Panc1 (cell line): ENCODE measurements at regions not wholly inside any gene's neighbourhood (a gene's known extent, or its start where the extent isn't known, plus 50 kb on each side); places are given as distances from the start of the nearest gene placed in this dataset.

Source experiments
- ATAC-seq: fragments of 200-7000 bp; cut with Tn5 transposase; 2 replicates; pipeline ENCODE4 v1.9.1; 2020; ENCODE audit warnings: mild to moderate bottlenecking, moderate library complexity
- BruUV-seq: library from RNA; stranded (reverse); fragments of 400-500 nt; replicated peaks from 2 replicates; lab custom pipeline; 2021; lab: Mats Ljungman, UMichigan
- CTCF ChIA-PET: fragments of 300-600 bp; sonication (Branson Sonifier 250); formaldehyde crosslinking; loops from one replicate; lab custom pipeline; 2022; ENCODE audit warnings: antibody characterized with exemption; lab: Charles Lee
- POLR2A ChIA-PET: fragments of 300-600 bp; sonication (Branson Sonifier 250); formaldehyde crosslinking; loops from one replicate; lab custom pipeline; 2022; ENCODE audit warnings: antibody characterized with exemption; lab: Charles Lee
- DNase-seq: peaks from one replicate; pipeline ENCODE4 v3.0.0-alpha.2; 2010; ENCODE audit warnings: low read depth, low spot score
- H3K27ac ChIP-seq: 2 replicates; pipeline ENCODE4 v1.5.1; 2011; ENCODE audit warnings: mild to moderate bottlenecking, low read length, inconsistent platforms
- H3K27me3 ChIP-seq: fragments of 200-500 bp; sonication (Bioruptor generic); 2 replicates; pipeline ENCODE4 v1.6.0; 2014; ENCODE audit warnings: low read length, inconsistent platforms; ENCODE audit not compliant: control insufficient read depth, insufficient read depth
- H3K36me3 ChIP-seq: fragments of 200-500 bp; sonication (Bioruptor generic); 2 replicates; pipeline ENCODE4 v1.5.1; 2014; ENCODE audit warnings: inconsistent platforms, mild to moderate bottlenecking, low read length, moderate library complexity; ENCODE audit not compliant: control insufficient read depth, insufficient read depth
- H3K4me1 ChIP-seq: 2 replicates; pipeline ENCODE4 v1.5.1; 2011; ENCODE audit warnings: inconsistent platforms, mild to moderate bottlenecking, low read length, moderate library complexity; ENCODE audit not compliant: control insufficient read depth, insufficient read depth
- H3K4me3 ChIP-seq, 2 experiments: 2 replicates each; pipeline ENCODE4 v1.5.1; 2011 to 2012; ENCODE audit warnings: low read depth in 2 of 2, low read length in 2 of 2, mild to moderate bottlenecking in 2 of 2, inconsistent platforms in 1 of 2, moderate library complexity in 1 of 2
- H3K9me3 ChIP-seq: fragments of 200-500 bp; sonication (Bioruptor generic); 2 replicates; pipeline ENCODE4 v1.5.1; 2014; ENCODE audit warnings: low read depth, mild to moderate bottlenecking, inconsistent platforms, low read length, moderate library complexity; ENCODE audit not compliant: control insufficient read depth, insufficient read depth
- POLR2AphosphoS5 ChIP-seq: IDR thresholded peaks from 2 replicates; pipeline ENCODE4 v1.6.1; 2012; ENCODE audit warnings: mild to moderate bottlenecking, low read depth, low read length, moderate library complexity
- SIN3A ChIP-seq: IDR thresholded peaks from 2 replicates; pipeline ENCODE4 v1.6.1; 2012; ENCODE audit warnings: low read depth, mild to moderate bottlenecking, low read length, moderate library complexity, borderline replicate concordance; ENCODE audit not compliant: insufficient read depth
- TCF7L2 ChIP-seq: IDR thresholded peaks from 2 replicates; pipeline ENCODE4 v1.6.1; 2011; ENCODE audit warnings: mild to moderate bottlenecking, low read depth, low read length, inconsistent platforms
- in situ Hi-C: cut with HindIII; loops from 2 replicates; pipeline ENCODE4 v1.10.0; 2016; ENCODE audit warnings: low sequenced_read_pairs, low pct_unique_long_range_greater_than_20kb
- intact Hi-C: fragments of 100-400 bp; cut with micrococcal nuclease; formaldehyde crosslinking; loops from one replicate; pipeline ENCODE4 v1.10.0; 2022; ENCODE audit not compliant: unreplicated experiment
- TF ChIP-seq, protein P1 (sequence below): fragments of 450-650 bp; IDR thresholded peaks from 2 replicates; pipeline ENCODE4 v1.5.1; 2017; ENCODE audit warnings: mild to moderate bottlenecking
- TF ChIP-seq, protein P2 (sequence below), 2 experiments: IDR thresholded peaks; 2 replicates each; pipeline ENCODE4 v1.6.1; 2011 to 2012; ENCODE audit warnings: low read depth in 2 of 2, control low read depth in 1 of 2, low read length in 1 of 2, mild to moderate bottlenecking in 1 of 2, moderate library complexity in 1 of 2; ENCODE audit not compliant: insufficient read depth in 1 of 2

DNA sequence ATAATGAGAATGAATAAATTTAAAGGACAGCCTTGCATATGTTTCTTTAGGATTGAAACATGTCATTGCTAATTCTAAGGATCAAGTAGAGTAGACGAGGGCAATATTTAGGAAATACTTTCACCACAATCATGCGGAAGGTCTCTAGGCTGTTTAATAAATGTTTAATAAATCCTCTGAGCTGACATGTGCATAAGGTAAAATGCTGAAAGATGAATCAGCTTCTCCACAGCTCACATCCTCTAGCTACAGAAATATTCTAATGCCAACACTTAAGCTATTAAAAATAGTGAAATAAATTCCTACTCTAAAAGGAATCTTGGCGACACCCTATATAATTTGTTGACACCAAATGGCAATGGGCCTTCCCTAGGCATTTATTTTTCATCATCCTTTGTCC is 407.3 kb downstream of the TBL1XR1 start:
- no TSS peak for BruUV-seq
- intact Hi-C loops, result no loop called here
- in situ Hi-C loops, result no loop called here
- TF ChIP-seq SIN3A, result no peak
- no peak for TF ChIP-seq POLR2AphosphoS5
- TF ChIP-seq, protein P1, sequence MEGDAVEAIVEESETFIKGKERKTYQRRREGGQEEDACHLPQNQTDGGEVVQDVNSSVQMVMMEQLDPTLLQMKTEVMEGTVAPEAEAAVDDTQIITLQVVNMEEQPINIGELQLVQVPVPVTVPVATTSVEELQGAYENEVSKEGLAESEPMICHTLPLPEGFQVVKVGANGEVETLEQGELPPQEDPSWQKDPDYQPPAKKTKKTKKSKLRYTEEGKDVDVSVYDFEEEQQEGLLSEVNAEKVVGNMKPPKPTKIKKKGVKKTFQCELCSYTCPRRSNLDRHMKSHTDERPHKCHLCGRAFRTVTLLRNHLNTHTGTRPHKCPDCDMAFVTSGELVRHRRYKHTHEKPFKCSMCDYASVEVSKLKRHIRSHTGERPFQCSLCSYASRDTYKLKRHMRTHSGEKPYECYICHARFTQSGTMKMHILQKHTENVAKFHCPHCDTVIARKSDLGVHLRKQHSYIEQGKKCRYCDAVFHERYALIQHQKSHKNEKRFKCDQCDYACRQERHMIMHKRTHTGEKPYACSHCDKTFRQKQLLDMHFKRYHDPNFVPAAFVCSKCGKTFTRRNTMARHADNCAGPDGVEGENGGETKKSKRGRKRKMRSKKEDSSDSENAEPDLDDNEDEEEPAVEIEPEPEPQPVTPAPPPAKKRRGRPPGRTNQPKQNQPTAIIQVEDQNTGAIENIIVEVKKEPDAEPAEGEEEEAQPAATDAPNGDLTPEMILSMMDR, result no peak
- TF ChIP-seq TCF7L2, result no peak
- TF ChIP-seq, protein P2, sequence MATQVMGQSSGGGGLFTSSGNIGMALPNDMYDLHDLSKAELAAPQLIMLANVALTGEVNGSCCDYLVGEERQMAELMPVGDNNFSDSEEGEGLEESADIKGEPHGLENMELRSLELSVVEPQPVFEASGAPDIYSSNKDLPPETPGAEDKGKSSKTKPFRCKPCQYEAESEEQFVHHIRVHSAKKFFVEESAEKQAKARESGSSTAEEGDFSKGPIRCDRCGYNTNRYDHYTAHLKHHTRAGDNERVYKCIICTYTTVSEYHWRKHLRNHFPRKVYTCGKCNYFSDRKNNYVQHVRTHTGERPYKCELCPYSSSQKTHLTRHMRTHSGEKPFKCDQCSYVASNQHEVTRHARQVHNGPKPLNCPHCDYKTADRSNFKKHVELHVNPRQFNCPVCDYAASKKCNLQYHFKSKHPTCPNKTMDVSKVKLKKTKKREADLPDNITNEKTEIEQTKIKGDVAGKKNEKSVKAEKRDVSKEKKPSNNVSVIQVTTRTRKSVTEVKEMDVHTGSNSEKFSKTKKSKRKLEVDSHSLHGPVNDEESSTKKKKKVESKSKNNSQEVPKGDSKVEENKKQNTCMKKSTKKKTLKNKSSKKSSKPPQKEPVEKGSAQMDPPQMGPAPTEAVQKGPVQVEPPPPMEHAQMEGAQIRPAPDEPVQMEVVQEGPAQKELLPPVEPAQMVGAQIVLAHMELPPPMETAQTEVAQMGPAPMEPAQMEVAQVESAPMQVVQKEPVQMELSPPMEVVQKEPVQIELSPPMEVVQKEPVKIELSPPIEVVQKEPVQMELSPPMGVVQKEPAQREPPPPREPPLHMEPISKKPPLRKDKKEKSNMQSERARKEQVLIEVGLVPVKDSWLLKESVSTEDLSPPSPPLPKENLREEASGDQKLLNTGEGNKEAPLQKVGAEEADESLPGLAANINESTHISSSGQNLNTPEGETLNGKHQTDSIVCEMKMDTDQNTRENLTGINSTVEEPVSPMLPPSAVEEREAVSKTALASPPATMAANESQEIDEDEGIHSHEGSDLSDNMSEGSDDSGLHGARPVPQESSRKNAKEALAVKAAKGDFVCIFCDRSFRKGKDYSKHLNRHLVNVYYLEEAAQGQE (IDR thresholded peaks at IDR 0.05; ENCODE audit: insufficient read depth in 1 of 2, low read depth in 2 of 2, low read length in 1 of 2), result no peak
- no peak overlapping the region for H3K27ac ChIP-seq
- no peaks in the 10 kb centered on the region for H3K27me3 ChIP-seq
- H3K9me3 ChIP-seq, result no peaks in the 10 kb centered on the region
- DNase-seq (no peak), ATAC-seq (no peak)
- no peaks in the 10 kb centered on the region for H3K4me1 ChIP-seq
- ChIA-PET POLR2A (no interaction called here), CTCF (no interaction called here)
- H3K36me3 ChIP-seq, result no peaks in the 10 kb centered on the region
- no peak overlapping the region for H3K4me3 ChIP-seq

DNA sequence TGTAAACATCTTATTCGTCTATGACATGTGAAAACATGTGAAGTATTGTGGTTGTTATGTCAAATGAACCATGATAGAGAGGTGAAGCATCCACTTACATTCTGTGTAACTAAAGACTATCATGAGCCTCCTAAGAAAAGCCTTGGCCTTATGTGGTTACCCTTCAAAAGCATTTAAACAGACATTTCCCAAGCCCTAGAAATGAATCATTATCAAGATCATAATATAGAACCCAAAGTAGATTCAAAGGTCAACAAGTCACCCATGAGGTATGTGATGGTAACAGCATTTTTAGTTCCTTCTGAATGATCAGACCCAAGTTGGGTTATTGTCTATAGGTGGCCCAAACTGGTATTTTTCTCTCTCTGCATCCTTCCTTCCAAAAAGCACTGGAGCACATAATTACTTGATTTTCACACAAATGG is 408.0 kb downstream of the TBL1XR1 start:
- H3K27ac ChIP-seq, result no peak overlapping the region
- in situ Hi-C loops, result no loop called here
- BruUV-seq, result no TSS peak
- no peaks in the 10 kb centered on the region for H3K4me1 ChIP-seq
- ATAC-seq, result no peak
- H3K9me3 ChIP-seq, result no peaks in the 10 kb centered on the region
- intact Hi-C loops, result no loop called here
- DNase-seq, result no peak
- CTCF ChIA-PET, result no interaction called here
- TF ChIP-seq, protein P2 (IDR thresholded peaks at IDR 0.05; ENCODE audit: insufficient read depth in 1 of 2, low read depth in 2 of 2, low read length in 1 of 2), result no peak
- TF ChIP-seq, protein P1, result no peak
- TF ChIP-seq POLR2AphosphoS5 (no peak), SIN3A (no peak), TCF7L2 (no peak)
- no peaks in the 10 kb centered on the region for H3K27me3 ChIP-seq
- no peaks in the 10 kb centered on the region for H3K36me3 ChIP-seq
- no peak overlapping the region for H3K4me3 ChIP-seq
- POLR2A ChIA-PET, result no interaction called here
